Activated CD8-positive, alpha-beta memory T cell treated with anti-CD3 and anti-CD28 coated beads for 4 hours (primary cell): ENCODE measurements at regions not wholly inside any gene's neighbourhood (a gene's known extent, or its start where the extent isn't known, plus 50 kb on each side); places are given as distances from the start of the nearest gene placed in this dataset.

Experiments
- DNase-seq, 2 donors: peaks; one replicate each; pipeline ENCODE4 v3.0.0-alpha.2; 2020; ENCODE audit warnings: low read depth in 2 of 2

DNA sequence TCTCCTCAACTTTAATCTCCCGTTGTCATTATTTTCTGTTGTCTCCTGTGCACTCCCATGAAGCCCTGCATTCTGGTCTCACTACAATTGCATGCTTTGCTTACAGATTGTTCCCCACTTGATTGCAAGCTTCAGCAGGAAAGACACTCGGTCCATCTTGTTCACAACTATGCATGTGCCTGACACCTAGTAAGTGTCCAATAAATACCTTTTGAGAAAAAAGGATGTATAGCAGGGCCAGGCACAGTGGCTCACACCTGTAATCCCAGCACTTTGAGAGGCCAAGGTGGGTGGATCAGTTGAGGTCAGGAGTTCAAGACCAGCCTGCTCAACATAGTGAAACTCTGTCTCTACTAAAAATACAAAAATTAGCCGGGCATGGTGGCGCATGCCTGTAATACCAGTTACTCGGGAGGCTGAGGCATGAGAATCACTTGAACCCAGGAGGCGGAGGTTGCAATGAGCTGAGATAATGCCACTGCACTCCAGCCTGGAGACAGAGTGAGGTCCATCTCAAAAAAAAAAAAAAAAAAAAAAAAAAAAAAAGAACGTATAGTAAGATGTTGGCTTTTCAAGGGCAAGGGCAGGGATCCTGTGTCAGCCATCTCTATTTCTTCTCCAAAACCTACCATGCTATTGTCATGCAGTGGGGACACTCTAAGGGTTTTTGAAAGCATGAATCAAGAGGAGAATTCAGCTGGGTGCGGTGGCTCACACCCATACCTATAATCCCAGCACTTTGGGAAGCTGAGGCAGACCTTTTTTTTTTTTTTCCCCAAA is 338.3 kb downstream of the MYCN start:
- DNase-seq, result no peak

DNA sequence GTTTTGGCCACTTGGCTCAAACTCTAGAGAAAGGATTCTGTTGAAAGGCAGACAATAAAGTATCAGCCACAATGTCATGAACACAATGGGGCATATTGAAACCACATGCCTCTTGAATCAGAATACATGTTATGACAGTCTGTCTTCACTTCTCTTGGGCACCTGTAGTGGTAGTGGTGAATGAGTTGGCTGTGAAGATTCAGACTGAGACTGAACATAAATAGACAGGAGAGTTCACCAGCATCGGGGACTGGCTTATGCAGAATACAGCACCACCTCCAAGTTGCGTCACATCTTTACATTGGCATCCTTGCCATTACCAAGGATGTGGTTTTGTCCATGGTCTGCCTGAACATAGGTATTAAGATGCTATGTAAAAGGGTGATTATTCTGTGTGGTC is 336.8 kb downstream of the MYCN start:
- no peak for DNase-seq

DNA sequence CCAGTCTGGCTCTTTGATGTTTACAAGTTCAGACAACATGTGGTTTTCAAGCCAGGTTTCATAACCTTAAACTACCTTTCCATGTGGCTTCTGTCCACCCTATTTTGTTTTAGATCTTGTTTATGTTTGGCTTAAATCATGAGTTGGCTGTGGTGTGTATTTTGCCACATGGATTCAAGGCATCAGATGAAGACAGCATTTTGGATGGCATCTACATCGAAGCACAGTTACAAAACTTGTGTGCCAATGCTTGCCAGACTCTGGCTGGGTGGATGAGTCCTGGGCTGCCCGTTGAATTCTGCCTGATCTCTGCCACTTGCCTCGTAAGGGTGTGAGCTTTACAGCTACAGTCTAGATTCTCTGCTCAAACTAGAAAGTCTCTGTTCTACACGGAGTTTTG is 335.3 kb downstream of the MYCN start:
- no peak for DNase-seq

DNA sequence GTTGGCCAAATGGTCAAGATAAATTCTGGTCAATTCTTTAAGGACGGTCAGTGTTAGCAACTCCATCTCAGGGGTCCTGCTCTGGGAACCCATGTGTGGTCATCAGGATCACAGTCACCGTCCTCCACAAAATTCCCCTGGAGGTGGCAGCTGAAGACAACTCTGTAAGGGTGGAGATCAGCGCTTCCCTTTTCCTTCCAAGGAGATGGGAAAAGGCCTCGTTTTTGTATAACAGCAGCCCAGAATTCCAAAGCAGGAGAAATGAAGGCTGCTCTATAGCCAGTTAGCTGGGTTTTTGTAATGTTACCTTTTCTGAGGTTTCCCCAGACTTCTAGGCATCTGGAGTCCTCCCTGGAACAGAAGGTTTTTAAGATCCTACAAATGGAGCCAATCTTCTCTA is 334.8 kb downstream of the MYCN start:
- no peak for DNase-seq

DNA sequence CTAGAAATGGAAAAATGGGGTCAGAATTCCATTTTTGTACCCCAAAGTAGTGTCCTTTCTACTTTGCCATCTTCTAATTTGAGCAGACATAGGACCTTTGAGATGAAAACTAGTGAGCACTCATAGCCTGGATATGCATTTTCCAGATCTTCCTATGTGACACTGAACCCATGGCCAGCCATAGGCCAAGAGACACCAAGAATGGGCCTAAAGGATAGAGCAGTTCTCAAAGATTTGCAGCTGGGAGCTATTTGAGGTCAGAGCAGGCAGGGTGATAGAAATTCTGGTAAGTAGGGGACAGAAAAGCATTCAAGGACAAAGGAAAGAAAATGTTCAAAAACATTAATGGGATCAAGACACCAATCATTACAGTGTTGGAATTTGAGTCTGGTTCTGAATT is 332.8 kb downstream of the MYCN start:
- DNase-seq, result no peak

DNA sequence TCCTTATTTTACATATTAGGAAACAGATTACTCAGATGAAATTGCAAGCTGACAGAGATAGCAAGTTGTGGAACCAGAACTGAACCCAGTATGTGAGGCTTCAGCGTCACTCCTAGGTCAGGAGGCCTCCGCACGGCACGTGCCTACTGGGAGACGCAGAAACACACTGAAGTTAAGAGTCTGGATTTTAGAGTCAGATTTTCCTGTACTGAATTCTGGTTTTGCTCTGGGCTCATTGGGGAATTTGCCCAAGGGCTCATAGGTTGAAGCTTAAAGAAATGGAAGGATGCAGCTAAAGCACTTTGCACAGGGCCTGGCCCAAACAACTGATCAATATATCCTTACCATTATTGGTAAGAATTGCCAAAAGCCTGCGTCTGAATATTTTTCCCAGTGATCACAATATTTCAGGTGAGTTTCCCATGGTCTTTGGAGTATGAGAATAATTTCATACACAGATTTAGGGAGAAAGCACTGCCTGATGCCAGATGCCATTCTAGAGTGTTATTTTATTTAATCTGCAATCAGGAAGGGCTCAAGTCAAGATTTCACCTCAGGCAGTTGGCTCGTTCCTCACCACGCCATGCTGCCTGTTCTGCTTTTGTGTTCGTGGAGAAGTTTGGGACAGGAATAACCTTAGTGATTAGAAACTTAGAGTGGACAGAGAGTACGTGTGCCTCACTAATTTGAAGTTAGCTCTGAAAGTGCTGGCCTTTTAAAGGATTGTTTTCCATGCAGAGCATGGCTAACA is 331.9 kb downstream of the MYCN start:
- no peak for DNase-seq

DNA sequence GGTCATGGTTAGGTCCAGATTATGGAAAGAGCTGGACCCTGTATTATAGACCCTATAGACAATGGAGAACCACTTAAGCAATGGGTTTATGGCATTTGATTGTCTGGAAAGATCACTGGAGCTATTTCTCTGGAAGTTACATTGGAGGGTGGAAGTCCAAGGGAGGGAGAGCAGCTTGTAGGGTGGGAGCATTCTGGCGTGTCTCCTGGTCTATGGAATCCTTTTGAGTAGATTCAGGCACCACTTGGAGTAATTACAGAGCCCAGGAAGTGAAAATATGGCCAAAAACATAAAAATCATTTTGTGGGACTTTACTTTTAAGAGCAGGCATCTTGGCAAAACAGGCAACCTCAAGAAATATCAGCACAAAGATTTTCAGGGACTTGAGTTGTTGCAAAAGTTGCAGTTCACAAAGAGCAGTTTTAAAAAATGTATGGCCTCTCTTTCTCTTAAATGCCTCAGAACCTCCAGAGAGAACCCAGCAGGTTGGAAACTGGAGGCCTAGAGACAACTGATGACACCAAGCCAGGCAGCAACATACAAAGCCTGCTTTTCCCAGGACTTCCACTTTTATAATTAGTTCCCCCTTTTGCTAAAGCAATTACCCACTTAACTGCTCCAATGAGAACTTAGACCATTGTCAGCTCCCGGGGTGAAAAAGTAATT is 331.0 kb downstream of the MYCN start:
- no peak for DNase-seq

DNA sequence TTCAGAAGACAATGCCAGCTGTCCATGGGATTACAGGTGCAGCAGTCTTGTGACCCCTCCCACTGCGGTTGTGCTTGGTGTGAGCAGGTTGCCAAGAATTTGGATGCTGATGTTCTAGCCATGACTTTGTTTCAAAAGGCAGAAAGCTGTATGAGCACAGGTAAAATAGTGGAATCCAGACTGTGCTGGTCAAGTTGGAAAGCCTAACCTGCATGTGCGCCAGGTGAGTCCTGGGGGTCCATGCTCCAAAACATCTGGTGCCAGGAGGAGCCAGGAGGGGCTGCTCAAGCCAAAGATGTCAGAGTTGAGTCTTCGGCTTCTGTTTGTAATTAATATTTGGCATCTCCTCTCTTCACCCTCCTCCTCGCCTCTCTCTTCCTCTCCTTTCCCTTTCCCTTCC is 330.1 kb downstream of the MYCN start:
- DNase-seq, result no peak

DNA sequence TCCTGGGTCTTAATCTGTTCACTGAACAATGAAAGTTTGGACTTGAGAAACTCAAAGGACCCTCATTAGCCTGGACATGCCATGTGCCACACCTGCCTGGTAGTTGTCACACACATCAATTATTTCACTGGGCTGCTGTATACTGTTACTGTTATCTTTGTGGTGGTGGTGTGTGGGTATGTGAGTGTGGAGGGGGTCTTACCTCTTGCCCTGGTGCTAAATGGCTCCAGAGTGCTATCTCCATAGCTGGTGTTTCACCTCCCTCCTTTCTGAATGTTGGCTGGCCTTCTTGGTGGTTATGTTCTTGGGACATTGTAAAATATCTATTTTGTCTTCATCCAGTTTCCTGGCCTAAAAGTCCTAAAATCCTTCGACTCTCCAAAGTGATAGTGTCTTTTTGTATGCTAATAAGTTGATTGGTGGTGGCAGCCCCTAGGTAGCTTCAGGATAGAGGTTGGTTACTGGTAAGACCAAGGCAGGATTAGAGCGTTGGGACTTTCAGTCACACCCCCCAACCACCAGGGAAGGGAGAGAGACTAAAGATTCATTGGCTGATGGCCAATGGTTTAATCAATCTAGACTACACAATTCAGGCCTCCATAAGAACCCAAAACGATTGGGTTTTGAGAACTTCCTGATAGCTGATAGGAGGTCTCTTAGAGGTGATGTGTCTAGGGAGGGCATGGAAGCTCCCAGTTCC is 328.1 kb downstream of the MYCN start:
- no peak for DNase-seq

DNA sequence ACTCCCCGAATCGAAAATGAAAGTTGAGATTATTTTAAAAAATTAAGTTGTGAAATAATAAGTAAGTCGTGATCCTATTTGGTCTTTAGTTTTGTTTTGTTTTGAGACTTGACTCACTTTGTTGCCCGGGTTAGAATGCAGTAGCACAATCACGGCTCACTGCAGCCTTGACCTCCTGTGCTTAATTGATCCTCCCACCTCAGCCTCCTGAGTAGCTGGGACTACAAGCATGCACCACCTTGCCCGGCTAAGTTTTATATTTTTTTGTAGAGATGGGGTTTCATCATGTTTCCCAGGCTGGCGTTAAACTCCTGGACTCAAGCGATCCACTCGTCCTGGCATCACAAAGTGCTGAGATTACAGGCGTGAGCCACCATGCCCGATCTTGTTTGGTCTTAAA is 326.2 kb downstream of the MYCN start:
- no peak for DNase-seq

DNA sequence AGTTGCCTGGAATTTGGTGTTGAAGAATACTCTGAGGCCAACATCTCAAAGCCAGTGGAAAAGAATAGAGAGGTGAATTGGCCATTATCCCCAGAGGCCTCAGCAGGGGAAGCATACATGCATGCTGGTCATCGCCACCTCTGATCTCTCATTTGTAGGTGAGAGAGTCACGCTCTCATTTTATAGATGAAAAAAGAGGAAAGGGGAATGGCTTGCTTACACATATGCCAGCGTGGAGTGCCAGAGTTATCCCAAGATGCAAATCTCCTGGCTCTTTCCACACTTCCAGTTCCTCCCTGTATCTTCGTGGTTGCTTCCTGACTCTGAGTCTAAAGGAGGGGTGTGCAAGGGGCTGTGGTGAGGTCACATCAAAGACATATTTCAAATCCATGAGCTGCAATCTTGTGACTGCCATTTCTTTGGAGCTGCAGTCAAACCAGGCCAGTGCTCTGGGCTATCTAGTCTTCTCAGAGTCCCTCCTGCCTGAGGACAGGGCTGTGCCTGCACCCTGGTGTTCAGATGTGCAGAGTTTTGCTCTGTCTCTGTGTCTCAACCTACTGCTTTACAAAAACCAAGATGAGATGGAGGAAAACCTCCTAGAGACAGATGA is 324.7 kb downstream of the MYCN start:
- no peak for DNase-seq

DNA sequence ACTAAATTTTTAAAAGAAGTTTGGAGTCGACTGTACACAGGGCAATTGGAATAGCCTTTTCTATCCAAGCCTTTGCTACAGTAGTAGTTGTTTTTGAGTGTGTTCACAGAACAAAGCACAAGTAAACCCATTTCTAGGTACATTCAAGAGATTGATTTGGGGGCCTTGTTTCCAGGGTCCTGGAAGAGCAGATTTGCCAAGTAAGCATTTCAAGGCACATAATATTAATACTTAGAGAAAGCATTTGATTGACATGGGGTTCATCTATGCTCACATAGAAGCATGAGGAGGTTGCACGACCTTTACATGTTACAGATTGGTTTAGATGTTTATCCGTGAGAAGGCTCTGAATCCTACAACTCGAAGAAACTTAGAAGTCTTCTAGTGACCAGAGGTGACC is 324.1 kb downstream of the MYCN start:
- no peak for DNase-seq

DNA sequence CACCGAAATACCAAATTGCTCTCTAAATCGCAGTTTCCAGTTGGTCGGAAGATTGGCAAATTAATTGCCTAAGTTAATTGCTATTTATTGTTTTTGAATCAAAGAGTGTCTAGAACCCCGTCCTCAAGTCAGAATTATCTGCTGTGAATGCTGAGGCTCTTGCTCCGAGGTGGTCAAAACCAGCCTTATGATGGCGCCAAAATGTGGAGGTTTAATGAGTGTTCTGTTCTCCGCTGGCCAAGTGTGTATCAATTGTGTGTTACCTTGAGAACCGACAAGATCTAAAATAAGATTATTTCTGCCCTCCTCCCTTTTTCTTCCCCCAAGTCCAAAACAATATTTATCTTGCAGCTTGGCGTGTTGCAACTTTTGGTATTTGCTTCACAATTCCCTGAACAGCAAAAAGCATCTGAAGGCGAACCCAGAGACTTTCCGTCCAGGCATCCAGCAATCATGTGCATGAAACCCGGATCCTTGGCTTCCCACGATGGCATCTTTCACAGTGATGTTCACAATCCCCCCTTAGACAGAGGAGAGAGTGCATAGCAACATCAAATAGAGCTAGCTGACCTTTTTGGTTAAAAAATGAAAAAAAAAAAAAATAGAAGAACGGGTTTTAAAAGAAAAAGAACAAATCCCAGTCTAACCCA is 323.0 kb downstream of the MYCN start:
- DNase-seq, result no peak

DNA sequence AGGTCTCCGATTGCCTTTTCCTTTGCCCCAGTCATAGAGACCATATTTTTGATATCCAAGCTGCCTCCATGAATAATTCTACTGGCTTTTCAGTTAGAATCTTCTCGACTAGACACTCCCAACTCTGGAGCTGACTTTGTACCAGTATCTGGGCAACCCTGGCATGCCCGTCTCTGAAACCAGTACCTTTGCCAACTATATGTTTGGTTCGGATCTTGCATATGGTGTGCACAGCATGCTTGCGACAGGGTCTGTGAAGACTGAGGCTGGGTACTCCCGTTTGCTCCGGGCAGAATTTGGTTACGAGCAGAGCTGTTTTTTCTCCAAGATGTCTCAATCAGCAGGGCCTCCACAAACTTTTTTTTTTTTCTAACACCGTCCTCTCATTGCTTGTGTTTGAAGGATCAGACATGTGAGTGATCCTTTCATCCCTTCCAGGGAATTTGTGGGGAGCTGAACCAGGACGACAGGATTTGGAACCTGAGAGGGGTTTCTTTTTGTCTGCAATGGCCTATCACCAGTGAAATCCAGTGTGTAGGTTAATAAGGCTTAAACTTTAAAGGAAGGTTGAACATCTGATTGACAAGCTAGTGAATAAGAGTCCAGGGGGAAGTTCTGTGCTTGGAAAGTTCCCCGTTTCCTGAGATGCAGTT is 322.3 kb downstream of the MYCN start:
- DNase-seq, result no peak

DNA sequence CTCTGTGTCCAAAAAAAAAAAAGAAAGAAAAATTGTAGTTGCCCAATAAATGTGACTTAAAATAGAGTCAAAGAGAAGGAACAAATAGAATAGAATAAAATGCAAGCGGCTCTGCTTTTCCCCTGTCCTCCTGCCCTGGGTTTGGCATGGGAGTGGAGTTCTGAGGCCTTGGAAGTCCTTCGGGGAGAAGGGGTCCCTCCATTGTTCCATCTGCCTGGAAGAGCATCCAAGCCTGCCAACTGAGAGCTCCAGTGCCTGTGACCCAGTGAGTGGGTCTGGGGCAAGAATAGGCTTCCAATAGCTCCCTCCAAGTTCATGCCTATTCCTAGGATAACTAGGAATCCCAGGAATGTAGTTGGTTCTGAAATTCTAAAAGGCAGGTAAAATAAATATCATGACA is 321.4 kb downstream of the MYCN start:
- DNase-seq, result no peak

DNA sequence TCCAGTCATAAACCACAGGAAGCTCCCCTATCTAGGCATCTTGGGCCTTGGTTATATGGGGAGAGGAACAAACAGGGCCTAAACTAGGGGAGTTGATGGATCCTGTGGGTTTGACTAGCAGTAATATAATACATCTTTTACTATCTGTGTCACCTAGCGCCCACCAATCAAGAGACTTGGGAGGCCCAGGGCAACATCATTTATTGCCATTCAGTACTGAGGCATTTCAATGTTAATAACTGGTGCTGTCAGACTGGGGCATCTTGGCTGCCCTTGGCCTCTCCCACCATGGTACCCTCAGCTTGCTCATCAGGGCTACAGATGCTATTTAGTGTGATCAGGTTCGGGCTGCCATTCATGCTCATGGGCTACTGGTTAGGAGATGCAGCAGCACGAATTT is 320.7 kb downstream of the MYCN start:
- DNase-seq, result no peak

DNA sequence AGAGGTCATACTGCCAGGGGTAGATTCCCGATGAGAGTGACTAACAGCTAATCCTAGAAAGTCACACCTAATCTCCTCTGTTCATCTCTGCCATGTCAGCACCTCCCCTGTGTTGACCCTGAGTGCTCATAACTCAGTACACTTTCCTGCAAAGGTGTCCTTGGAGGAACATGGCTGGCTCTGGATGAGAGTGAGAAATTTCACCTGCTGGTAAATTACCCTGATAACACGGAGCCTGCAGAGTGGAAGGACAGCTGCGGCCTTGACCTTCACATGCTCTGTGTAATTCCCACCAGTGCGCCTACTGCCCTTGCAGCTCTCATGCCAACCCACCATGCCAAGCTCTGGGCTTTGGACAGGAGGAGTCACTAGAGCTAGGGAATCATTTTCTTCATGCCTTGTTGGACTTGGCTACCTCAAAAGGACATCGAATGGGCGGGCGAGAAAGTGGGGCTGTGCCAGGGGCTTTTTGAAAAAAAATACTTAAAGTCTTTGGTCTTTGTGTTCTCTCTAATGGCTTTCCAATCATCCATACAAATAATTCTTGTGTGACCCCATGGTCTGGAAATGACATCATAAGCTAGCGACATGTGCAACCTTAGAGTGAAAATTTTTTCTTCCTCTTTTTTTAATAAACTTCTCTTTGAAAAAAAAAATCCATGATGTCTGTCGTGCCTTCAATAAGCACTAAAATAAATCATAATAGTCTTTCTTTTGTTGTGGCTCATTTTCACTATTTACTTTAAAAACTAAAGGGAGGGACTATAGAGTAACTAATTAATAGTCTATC is 319.9 kb downstream of the MYCN start:
- no peak for DNase-seq

DNA sequence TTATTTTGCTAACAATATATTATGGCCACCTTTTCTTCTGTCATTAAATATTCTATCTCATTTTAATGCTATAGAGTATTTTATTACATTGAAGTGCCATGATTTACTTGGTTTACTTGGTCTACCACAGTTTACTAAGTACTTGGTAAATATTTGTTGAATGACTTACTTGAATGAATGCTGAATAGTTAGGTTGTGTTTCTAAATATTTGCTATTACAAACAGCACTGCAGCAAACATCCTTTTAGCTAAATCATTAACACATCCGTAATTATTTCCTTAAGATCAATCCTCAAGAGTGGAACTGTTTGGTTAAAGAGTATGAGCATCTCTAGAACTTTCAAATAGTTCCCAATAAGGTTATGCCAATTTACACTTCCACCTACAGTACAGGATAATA is 318.7 kb downstream of the MYCN start:
- no peak for DNase-seq

DNA sequence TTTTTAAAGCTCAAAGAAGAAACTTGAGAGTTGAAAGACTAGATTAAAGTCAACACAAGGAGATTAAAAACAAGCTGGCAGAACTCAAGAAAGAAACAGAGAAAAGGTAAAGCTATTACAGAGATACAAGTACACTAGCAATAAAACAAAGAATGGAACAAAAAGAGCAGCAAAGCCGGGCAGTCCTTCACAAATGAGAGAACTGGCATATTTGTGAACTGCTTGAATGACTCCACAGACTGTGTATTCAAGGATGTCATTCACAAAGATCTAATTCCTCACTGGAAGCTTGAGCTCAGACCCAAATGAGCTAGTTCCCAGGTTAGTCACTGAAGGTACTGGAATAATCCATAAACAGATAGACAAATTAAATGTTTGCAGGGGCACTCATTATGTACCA is 318.0 kb downstream of the MYCN start:
- DNase-seq, result no peak
